Activated CD8-positive, alpha-beta T cell treated with anti-CD3 and anti-CD28 coated beads for 36 hours (primary cell): ENCODE measurements at regions not wholly inside any gene's neighbourhood (a gene's known extent, or its start where the extent isn't known, plus 50 kb on each side); places are given as distances from the start of the nearest gene placed in this dataset.

Source experiments
- ATAC-seq: fragments of 200-7000 bp; cut with Tn5 transposase; one replicate; pipeline ENCODE4 v1.10.0; 2021; ENCODE audit warnings: mild to moderate bottlenecking, moderate library complexity
- CTCF ChIA-PET: fragments of 350-600 bp; sonication (Branson Sonifier 250); formaldehyde crosslinking; loops from one replicate; lab custom pipeline; 2021; ENCODE audit warnings: antibody characterized with exemption; lab: Charles Lee
- POLR2A ChIA-PET: fragments of 350-600 bp; sonication (Branson Sonifier 250); formaldehyde crosslinking; loops from one replicate; lab custom pipeline; 2021; ENCODE audit warnings: antibody characterized with exemption; lab: Charles Lee
- DNase-seq: peaks from one replicate; pipeline ENCODE4 v3.0.0-alpha.2; 2020
- H3K27ac Mint-ChIP-seq: one replicate; pipeline ENCODE4 v1.8.0; 2021; ENCODE audit warnings: mild to moderate bottlenecking, mixed read lengths
- H3K27me3 Mint-ChIP-seq: one replicate; pipeline ENCODE4 v1.8.0; 2021; ENCODE audit warnings: mixed read lengths
- H3K36me3 Mint-ChIP-seq: one replicate; pipeline ENCODE4 v1.8.0; 2021; ENCODE audit warnings: low read depth, mixed read lengths
- H3K4me1 Mint-ChIP-seq: one replicate; pipeline ENCODE4 v1.8.0; 2021; ENCODE audit warnings: low read depth, mixed read lengths
- H3K4me3 Mint-ChIP-seq: one replicate; pipeline ENCODE4 v1.8.0; 2021; ENCODE audit warnings: mild to moderate bottlenecking, moderate library complexity, mixed read lengths
- H3K9me3 Mint-ChIP-seq: one replicate; pipeline ENCODE4 v1.8.0; 2021; ENCODE audit warnings: mixed read lengths
- CTCF ChIP-seq: fragments of 200-600 bp; IDR thresholded peaks from one replicate; pipeline ENCODE4 v1.8.0; 2022; ENCODE audit warnings: antibody characterized with exemption, mild to moderate bottlenecking
- intact Hi-C: fragments of 100-400 bp; cut with micrococcal nuclease; formaldehyde crosslinking; loops from one replicate; pipeline ENCODE4 v1.10.0; 2022

GRCh38 chr4:14364953-14365536 is 637.2 kb upstream of the CPEB2 start:
- no peaks in the 10 kb centered on the region for H3K9me3 Mint-ChIP-seq

GRCh38 chr4:14368391-14368790 is 633.9 kb upstream of the CPEB2 start:
- no peaks in the 10 kb centered on the region for H3K4me1 Mint-ChIP-seq
- no peaks in the 10 kb centered on the region for H3K36me3 Mint-ChIP-seq
- no peaks in the 10 kb centered on the region for H3K27me3 Mint-ChIP-seq
- no peak overlapping the region for H3K27ac Mint-ChIP-seq
- ChIA-PET CTCF (no interaction called here), POLR2A (no interaction called here)
- DNase-seq (no peak), ATAC-seq (no peak)
- no peak for TF ChIP-seq CTCF
- intact Hi-C loops: no loop called here
- H3K4me3 Mint-ChIP-seq: no peak overlapping the region
- no peaks in the 10 kb centered on the region for H3K9me3 Mint-ChIP-seq

More at GRCh38 chr4:14364953-14365536, 637.2 kb upstream of the CPEB2 start:
- no peak overlapping the region for H3K4me3 Mint-ChIP-seq
- ChIA-PET CTCF (no interaction called here), POLR2A (no interaction called here)
- intact Hi-C loops: no loop called here
- H3K36me3 Mint-ChIP-seq: no peaks in the 10 kb centered on the region
- no peak for DNase-seq
- no peak for ATAC-seq
- no peak for TF ChIP-seq CTCF
- H3K4me1 Mint-ChIP-seq: no peaks in the 10 kb centered on the region
- no peaks in the 10 kb centered on the region for H3K27me3 Mint-ChIP-seq
- no peak overlapping the region for H3K27ac Mint-ChIP-seq

- Mint-ChIP-seq H3K9me3 (no peaks in the 10 kb centered on the region), H3K4me1 (no peaks in the 10 kb centered on the region), H3K27me3 (no peaks in the 10 kb centered on the region), H3K27ac (no peak overlapping the region), H3K4me3 (no peak overlapping the region), H3K36me3 (no peaks in the 10 kb centered on the region)
- intact Hi-C loops: no loop called here
- ATAC-seq: no peak
- ChIA-PET CTCF (no interaction called here), POLR2A (no interaction called here)
- DNase-seq: no peak
- TF ChIP-seq CTCF: no peak
These were observed 631.1 kb upstream of the CPEB2 start for GRCh38 chr4:14371131-14371530.

- ATAC-seq (no peak), DNase-seq (no peak)
- no peaks in the 10 kb centered on the region for H3K9me3 Mint-ChIP-seq
- no peaks in the 10 kb centered on the region for H3K4me1 Mint-ChIP-seq
- intact Hi-C loops: no loop called here
- H3K36me3 Mint-ChIP-seq: no peaks in the 10 kb centered on the region
- no peaks in the 10 kb centered on the region for H3K27me3 Mint-ChIP-seq
- no peak for TF ChIP-seq CTCF
- POLR2A ChIA-PET: no interaction called here
- H3K27ac Mint-ChIP-seq: no peak overlapping the region
- no peak overlapping the region for H3K4me3 Mint-ChIP-seq
- CTCF ChIA-PET: no interaction called here
These were observed 626.5 kb upstream of the CPEB2 start for GRCh38 chr4:14375816-14376215.

GRCh38 chr4:14379183-14379582 is 623.1 kb upstream of the CPEB2 start:
- no peak for TF ChIP-seq CTCF

More at GRCh38 chr4:14379183-14379582, 623.1 kb upstream of the CPEB2 start:
- Mint-ChIP-seq H3K4me3 (no peak overlapping the region), H3K4me1 (no peaks in the 10 kb centered on the region), H3K27ac (no peak overlapping the region), H3K36me3 (no peaks in the 10 kb centered on the region), H3K27me3 (no peaks in the 10 kb centered on the region), H3K9me3 (no peaks in the 10 kb centered on the region)
- intact Hi-C loops: no loop called here
- CTCF ChIA-PET: no interaction called here
- ATAC-seq (no peak), DNase-seq (no peak)
- POLR2A ChIA-PET: no interaction called here
